ENCODE measurements at regions not wholly inside any gene's neighbourhood (a gene's known extent, or its start where the extent isn't known, plus 50 kb on each side); places are given as distances from the start of the nearest gene placed in this dataset.

GRCh38 chr13:22080832-22081231, 410.0 kb downstream of the FGF9 start:
- H3K27me3 ChIP-seq (ENCODE audit: insufficient read depth, low read length): no peaks in the 10 kb centered on the region
- no peak overlapping the region for H2AFZ ChIP-seq (ENCODE audit: low read depth, low read length)
- H3K4me3 ChIP-seq (ENCODE audit: low read length): no peak overlapping the region

GRCh38 chr13:22081430-22081829, 410.6 kb downstream of the FGF9 start:
- Histone ChIP-seq H2AFZ (ENCODE audit: low read depth, low read length) (no peak overlapping the region), H3K4me1 (ENCODE audit: insufficient read depth, low read length) (no peaks in the 10 kb centered on the region), H3K9me3 (ENCODE audit: low read length) (no peaks in the 10 kb centered on the region), H3K36me3 (ENCODE audit: insufficient read depth, low read length) (no peaks in the 10 kb centered on the region), H3K27me3 (ENCODE audit: insufficient read depth, low read length) (no peaks in the 10 kb centered on the region), H3K4me3 (ENCODE audit: low read length) (no peak overlapping the region)

More at GRCh38 chr13:22080832-22081231, 410.0 kb downstream of the FGF9 start:
- H3K4me1 ChIP-seq (ENCODE audit: insufficient read depth, low read length): no peaks in the 10 kb centered on the region
- H3K9me3 ChIP-seq (ENCODE audit: low read length): no peaks in the 10 kb centered on the region
- no peaks in the 10 kb centered on the region for H3K36me3 ChIP-seq (ENCODE audit: insufficient read depth, low read length)

GRCh38 chr13:22082030-22082429, 411.2 kb downstream of the FGF9 start:
- Histone ChIP-seq H3K27me3 (ENCODE audit: insufficient read depth, low read length) (no peaks in the 10 kb centered on the region), H3K9me3 (ENCODE audit: low read length) (no peaks in the 10 kb centered on the region), H3K4me3 (ENCODE audit: low read length) (no peak overlapping the region)

GRCh38 chr13:22082437-22083100, 411.7 kb downstream of the FGF9 start:
- Histone ChIP-seq H3K4me1 (ENCODE audit: insufficient read depth, low read length) (no peaks in the 10 kb centered on the region), H3K4me3 (ENCODE audit: low read length) (no peak overlapping the region), H2AFZ (ENCODE audit: low read depth, low read length) (no peak overlapping the region), H3K36me3 (ENCODE audit: insufficient read depth, low read length) (no peaks in the 10 kb centered on the region), H3K9me3 (ENCODE audit: low read length) (no peaks in the 10 kb centered on the region), H3K27me3 (ENCODE audit: insufficient read depth, low read length) (no peaks in the 10 kb centered on the region)

More at GRCh38 chr13:22082030-22082429, 411.2 kb downstream of the FGF9 start:
- no peak overlapping the region for H2AFZ ChIP-seq (ENCODE audit: low read depth, low read length)
- no peaks in the 10 kb centered on the region for H3K36me3 ChIP-seq (ENCODE audit: insufficient read depth, low read length)
- H3K4me1 ChIP-seq (ENCODE audit: insufficient read depth, low read length): no peaks in the 10 kb centered on the region

- Histone ChIP-seq H2AFZ (ENCODE audit: low read depth, low read length) (no peak overlapping the region), H3K9me3 (ENCODE audit: low read length) (no peaks in the 10 kb centered on the region), H3K4me3 (ENCODE audit: low read length) (no peak overlapping the region), H3K36me3 (ENCODE audit: insufficient read depth, low read length) (no peaks in the 10 kb centered on the region), H3K27me3 (ENCODE audit: insufficient read depth, low read length) (no peaks in the 10 kb centered on the region), H3K4me1 (ENCODE audit: insufficient read depth, low read length) (no peaks in the 10 kb centered on the region)
Observed at GRCh38 chr13:22085001-22085400, 414.1 kb downstream of the FGF9 start.

- Histone ChIP-seq H3K36me3 (ENCODE audit: insufficient read depth, low read length) (no peaks in the 10 kb centered on the region), H3K27me3 (ENCODE audit: insufficient read depth, low read length) (no peaks in the 10 kb centered on the region), H3K4me3 (ENCODE audit: low read length) (no peak overlapping the region), H3K4me1 (ENCODE audit: insufficient read depth, low read length) (no peaks in the 10 kb centered on the region), H3K9me3 (ENCODE audit: low read length) (no peaks in the 10 kb centered on the region), H2AFZ (ENCODE audit: low read depth, low read length) (no peak overlapping the region)
Observed at GRCh38 chr13:22086597-22087330, 415.9 kb downstream of the FGF9 start.

GRCh38 chr13:22090106-22090505, 419.2 kb downstream of the FGF9 start:
- Histone ChIP-seq H3K4me3 (ENCODE audit: low read length) (no peak overlapping the region), H3K27me3 (ENCODE audit: insufficient read depth, low read length) (no peaks in the 10 kb centered on the region), H3K4me1 (ENCODE audit: insufficient read depth, low read length) (no peaks in the 10 kb centered on the region), H2AFZ (ENCODE audit: low read depth, low read length) (no peak overlapping the region), H3K36me3 (ENCODE audit: insufficient read depth, low read length) (no peaks in the 10 kb centered on the region), H3K9me3 (ENCODE audit: low read length) (no peaks in the 10 kb centered on the region)

GRCh38 chr13:22091222-22091970, 420.5 kb downstream of the FGF9 start:
- Histone ChIP-seq H3K4me3 (ENCODE audit: low read length) (no peak overlapping the region), H3K36me3 (ENCODE audit: insufficient read depth, low read length) (no peaks in the 10 kb centered on the region), H3K27me3 (ENCODE audit: insufficient read depth, low read length) (no peaks in the 10 kb centered on the region), H3K9me3 (ENCODE audit: low read length) (no peaks in the 10 kb centered on the region), H2AFZ (ENCODE audit: low read depth, low read length) (no peak overlapping the region), H3K4me1 (ENCODE audit: insufficient read depth, low read length) (no peaks in the 10 kb centered on the region)

- Histone ChIP-seq H3K4me3 (ENCODE audit: low read length) (no peak overlapping the region), H2AFZ (ENCODE audit: low read depth, low read length) (no peak overlapping the region), H3K36me3 (ENCODE audit: insufficient read depth, low read length) (no peaks in the 10 kb centered on the region), H3K9me3 (ENCODE audit: low read length) (no peaks in the 10 kb centered on the region), H3K4me1 (ENCODE audit: insufficient read depth, low read length) (no peaks in the 10 kb centered on the region), H3K27me3 (ENCODE audit: insufficient read depth, low read length) (no peaks in the 10 kb centered on the region)
Observed at GRCh38 chr13:22091971-22092300, 421.1 kb downstream of the FGF9 start.

- Histone ChIP-seq H3K27me3 (ENCODE audit: insufficient read depth, low read length) (peaks cover under 1% of the 10 kb centered on the region), H3K36me3 (ENCODE audit: insufficient read depth, low read length) (no peaks in the 10 kb centered on the region), H3K4me3 (ENCODE audit: low read length) (no peak overlapping the region), H2AFZ (ENCODE audit: low read depth, low read length) (no peak overlapping the region), H3K9me3 (ENCODE audit: low read length) (no peaks in the 10 kb centered on the region), H3K4me1 (ENCODE audit: insufficient read depth, low read length) (no peaks in the 10 kb centered on the region)
Observed at GRCh38 chr13:22092791-22093560, 422.1 kb downstream of the FGF9 start.

- H3K9me3 ChIP-seq (ENCODE audit: low read length): no peaks in the 10 kb centered on the region
- no peaks in the 10 kb centered on the region for H3K36me3 ChIP-seq (ENCODE audit: insufficient read depth, low read length)
- H3K4me1 ChIP-seq (ENCODE audit: insufficient read depth, low read length): no peaks in the 10 kb centered on the region
- peaks cover 3% of the 10 kb centered on the region for H3K27me3 ChIP-seq (ENCODE audit: insufficient read depth, low read length)
- no peak overlapping the region for H3K4me3 ChIP-seq (ENCODE audit: low read length)
- no peak overlapping the region for H2AFZ ChIP-seq (ENCODE audit: low read depth, low read length)
Observed at GRCh38 chr13:22095794-22096193, 424.9 kb downstream of the FGF9 start.

GRCh38 chr13:22099585-22099984, 428.7 kb downstream of the FGF9 start:
- Histone ChIP-seq H3K4me3 (ENCODE audit: low read length) (no peak overlapping the region), H3K4me1 (ENCODE audit: insufficient read depth, low read length) (no peaks in the 10 kb centered on the region), H2AFZ (ENCODE audit: low read depth, low read length) (no peak overlapping the region), H3K36me3 (ENCODE audit: insufficient read depth, low read length) (no peaks in the 10 kb centered on the region), H3K27me3 (ENCODE audit: insufficient read depth, low read length) (peaks cover 3% of the 10 kb centered on the region), H3K9me3 (ENCODE audit: low read length) (no peaks in the 10 kb centered on the region)

- peaks cover 3% of the 10 kb centered on the region for H3K27me3 ChIP-seq (ENCODE audit: insufficient read depth, low read length)
- H3K9me3 ChIP-seq (ENCODE audit: low read length): no peaks in the 10 kb centered on the region
- no peak overlapping the region for H3K4me3 ChIP-seq (ENCODE audit: low read length)
- no peaks in the 10 kb centered on the region for H3K36me3 ChIP-seq (ENCODE audit: insufficient read depth, low read length)
- no peaks in the 10 kb centered on the region for H3K4me1 ChIP-seq (ENCODE audit: insufficient read depth, low read length)
- no peak overlapping the region for H2AFZ ChIP-seq (ENCODE audit: low read depth, low read length)
Observed at GRCh38 chr13:22102271-22102670, 431.4 kb downstream of the FGF9 start.

All from neuron (in vitro differentiated cells).